ENCODE measurements at regions not wholly inside any gene's neighbourhood (a gene's known extent, or its start where the extent isn't known, plus 50 kb on each side); places are given as distances from the start of the nearest gene placed in this dataset.

GRCh38 chr5:109619606-109620005, 70.1 kb upstream of the MAN2A1 start:
- H3K27me3 ChIP-seq (ENCODE audit: control insufficient read depth in 2 of 2, insufficient read depth in 2 of 2, low read length in 2 of 2) = peaks cover 0 to 2% of the 10 kb centered on the region in 2 experiments
- H3K27ac ChIP-seq (ENCODE audit: insufficient read depth, low read depth, low read length) = no peak overlapping the region
- no peaks in the 10 kb centered on the region for H3K9me3 ChIP-seq (replicated peaks; ENCODE audit: control insufficient read depth, insufficient read depth, low read length)
- no peak overlapping the region for H3K9ac ChIP-seq (replicated peaks; ENCODE audit: extremely low read depth, insufficient read depth, low read length)
- H3K4me1 ChIP-seq (ENCODE audit: control insufficient read depth, extremely low read depth, insufficient read depth, low read length) = no peaks in the 10 kb centered on the region
- CTCF ChIA-PET = interaction anchor here (0.9 to 3.8 kb wide), 3 partner anchors 13 to 977 kb away, joined by 3 to 15 read pairs (median 3); no protein-coding TSS in a partner anchor
- no peak overlapping the region for H2AFZ ChIP-seq (ENCODE audit: low read depth, low read length)
- no peaks in the 10 kb centered on the region for H3K36me3 ChIP-seq (ENCODE audit: control insufficient read depth in 2 of 2, extremely low read depth in 1 of 2, insufficient read depth in 2 of 2, low read length in 2 of 2)
- dilution Hi-C loops (cut with MboI; ENCODE audit: extremely low pct_ligation_motif_present, low sequenced_read_pairs) = no loop called here
- no peak overlapping the region for H3K4me2 ChIP-seq (ENCODE audit: insufficient read depth, low read length)
- POLR2A ChIA-PET = no interaction called here
- intact Hi-C loops (cut with micrococcal nuclease) = no loop called here
- no peak for TF ChIP-seq MYC (IDR thresholded peaks at IDR 0.05; ENCODE audit: low read depth, low read length)
- TF ChIP-seq GATA2 (IDR thresholded peaks at IDR 0.05; ENCODE audit: insufficient read depth, insufficient read length, low read depth, low read length) = no peak
- TF ChIP-seq MAX (IDR thresholded peaks at IDR 0.05; ENCODE audit: insufficient read depth, insufficient read length) = no peak
- TF ChIP-seq, protein P1, sequence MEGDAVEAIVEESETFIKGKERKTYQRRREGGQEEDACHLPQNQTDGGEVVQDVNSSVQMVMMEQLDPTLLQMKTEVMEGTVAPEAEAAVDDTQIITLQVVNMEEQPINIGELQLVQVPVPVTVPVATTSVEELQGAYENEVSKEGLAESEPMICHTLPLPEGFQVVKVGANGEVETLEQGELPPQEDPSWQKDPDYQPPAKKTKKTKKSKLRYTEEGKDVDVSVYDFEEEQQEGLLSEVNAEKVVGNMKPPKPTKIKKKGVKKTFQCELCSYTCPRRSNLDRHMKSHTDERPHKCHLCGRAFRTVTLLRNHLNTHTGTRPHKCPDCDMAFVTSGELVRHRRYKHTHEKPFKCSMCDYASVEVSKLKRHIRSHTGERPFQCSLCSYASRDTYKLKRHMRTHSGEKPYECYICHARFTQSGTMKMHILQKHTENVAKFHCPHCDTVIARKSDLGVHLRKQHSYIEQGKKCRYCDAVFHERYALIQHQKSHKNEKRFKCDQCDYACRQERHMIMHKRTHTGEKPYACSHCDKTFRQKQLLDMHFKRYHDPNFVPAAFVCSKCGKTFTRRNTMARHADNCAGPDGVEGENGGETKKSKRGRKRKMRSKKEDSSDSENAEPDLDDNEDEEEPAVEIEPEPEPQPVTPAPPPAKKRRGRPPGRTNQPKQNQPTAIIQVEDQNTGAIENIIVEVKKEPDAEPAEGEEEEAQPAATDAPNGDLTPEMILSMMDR (IDR thresholded peaks at IDR 0.05; ENCODE audit: extremely low read depth in 1 of 2, insufficient read depth in 1 of 2, low read depth in 1 of 2, low read length in 2 of 2) = no peak
- TF ChIP-seq POLR2AphosphoS5 (IDR thresholded peaks at IDR 0.05; ENCODE audit: insufficient read depth, low read depth, low read length) = no peak
- no peak for TF ChIP-seq EZH2 (IDR thresholded peaks at IDR 0.05; ENCODE audit: borderline replicate concordance, low read depth, low read length, severe bottlenecking)
- H3K4me3 ChIP-seq (replicated peaks in 1 of 3; ENCODE audit: insufficient read depth in 1 of 3, low read depth in 1 of 3, low read length in 3 of 3) = no peak overlapping the region
- no peaks in the 10 kb centered on the region for H3K79me2 ChIP-seq (ENCODE audit: control insufficient read depth, insufficient read depth, low read length)
- no TSS peak for BruUV-seq (replicated peaks)
- FAIRE-seq (no peak), DNase-seq (ENCODE audit: low read depth, low spot score) (no peak)
- no peaks in the 10 kb centered on the region for H3K9me1 ChIP-seq (replicated peaks; ENCODE audit: control insufficient read depth, extremely low read depth, insufficient read depth, low read length)
- no peaks in the 10 kb centered on the region for H4K20me1 ChIP-seq (replicated peaks; ENCODE audit: control insufficient read depth, extremely low read depth, insufficient read depth, low read length)
